ENCODE measurements at regions not wholly inside any gene's neighbourhood (a gene's known extent, or its start where the extent isn't known, plus 50 kb on each side); places are given as distances from the start of the nearest gene placed in this dataset.

DNA sequence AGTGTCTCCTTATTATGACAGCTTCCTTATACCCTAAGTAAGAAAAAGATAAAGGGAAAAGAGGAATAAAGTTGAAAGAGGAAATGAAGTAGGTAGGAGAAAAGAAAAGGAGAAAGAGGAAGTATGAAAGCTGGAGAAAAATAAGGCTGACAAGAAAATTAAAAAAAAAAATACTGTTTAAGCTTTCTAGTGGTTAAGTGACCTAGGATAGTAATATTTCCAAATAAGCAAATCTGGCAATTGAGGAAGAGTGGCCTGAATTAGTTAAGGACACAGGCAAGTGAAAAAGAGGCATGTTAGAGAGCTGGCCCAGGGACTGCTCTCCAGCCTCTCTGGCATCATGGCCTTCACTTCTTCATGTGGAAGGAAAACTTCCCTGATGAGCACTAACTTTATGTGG lies 76.5 kb upstream of the ADGRF1 start:
- DNase-seq (ENCODE audit: low read depth in 2 of 2) = no peak

- DNase-seq (ENCODE audit: low read depth in 2 of 2) = no peak
Observed at GRCh38 chr6:47117314-47117713, 75.2 kb upstream of the ADGRF1 start.

- no peak for DNase-seq (ENCODE audit: low read depth in 2 of 2)
Observed at GRCh38 chr6:47116606-47117005, 74.5 kb upstream of the ADGRF1 start.

DNA sequence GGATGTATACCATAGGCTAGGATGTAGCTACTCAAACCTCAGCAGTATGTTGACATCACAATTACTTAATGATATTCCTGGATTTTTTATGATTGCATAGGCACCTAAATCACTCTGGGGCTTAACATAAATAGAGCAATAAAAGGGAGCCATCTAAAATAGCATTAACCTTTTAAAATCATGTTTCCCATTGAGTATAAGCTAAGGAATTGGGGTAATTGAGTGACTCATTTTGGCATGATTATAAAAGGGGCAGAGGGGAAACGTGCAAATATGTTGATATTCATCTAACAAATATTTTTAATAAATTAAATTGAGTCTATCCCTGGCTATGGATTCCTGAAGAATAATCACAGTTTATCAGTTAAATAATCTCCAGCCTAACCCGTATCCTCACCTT lies 74.0 kb upstream of the ADGRF1 start:
- DNase-seq (ENCODE audit: low read depth in 2 of 2) = no peak

DNA sequence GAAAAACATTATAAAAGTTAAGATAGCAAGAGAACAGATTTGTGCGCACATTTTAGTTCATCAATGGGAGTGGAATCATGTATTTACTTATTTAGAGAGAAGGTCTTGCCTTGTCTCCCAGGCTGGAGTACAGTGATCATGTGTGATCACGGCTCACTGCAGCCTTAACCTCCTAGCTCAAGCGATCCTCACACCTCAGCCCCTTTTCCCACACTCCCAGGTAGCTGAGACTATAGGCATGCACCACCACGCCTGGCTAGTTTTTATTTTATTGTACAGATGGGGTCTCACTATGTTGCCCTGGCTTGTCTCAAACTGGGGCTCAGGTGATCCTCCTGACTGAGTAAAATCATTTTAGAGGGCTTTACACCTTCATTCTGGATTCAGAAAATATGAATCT lies 72.3 kb upstream of the ADGRF1 start:
- no peak for DNase-seq (ENCODE audit: low read depth in 2 of 2)

- DNase-seq (ENCODE audit: low read depth in 2 of 2) = peak in 1 of 2 donors; percentile 44
Observed at GRCh38 chr6:47112317-47112716, 70.2 kb upstream of the ADGRF1 start.

DNA sequence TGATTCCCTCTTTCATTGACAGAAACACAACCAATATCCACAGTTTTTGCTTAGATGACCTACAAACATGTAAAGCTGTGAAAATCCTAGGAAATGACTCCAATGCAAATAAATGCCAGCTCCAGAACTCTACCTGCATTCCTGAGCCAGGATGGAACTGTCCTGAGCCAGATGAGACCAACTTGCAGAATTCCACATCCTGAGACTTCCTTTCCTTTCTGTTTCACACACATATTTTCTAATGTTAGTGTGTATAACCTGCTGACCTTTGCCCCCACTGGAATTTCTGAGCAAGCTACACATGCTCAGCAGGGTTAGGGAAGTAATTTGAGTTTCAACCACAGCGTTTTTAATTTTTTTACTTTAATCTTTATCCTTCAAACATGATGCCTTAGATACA lies 69.6 kb upstream of the ADGRF1 start:
- DNase-seq (ENCODE audit: low read depth in 2 of 2) = peak; percentile 22 to 86

DNA sequence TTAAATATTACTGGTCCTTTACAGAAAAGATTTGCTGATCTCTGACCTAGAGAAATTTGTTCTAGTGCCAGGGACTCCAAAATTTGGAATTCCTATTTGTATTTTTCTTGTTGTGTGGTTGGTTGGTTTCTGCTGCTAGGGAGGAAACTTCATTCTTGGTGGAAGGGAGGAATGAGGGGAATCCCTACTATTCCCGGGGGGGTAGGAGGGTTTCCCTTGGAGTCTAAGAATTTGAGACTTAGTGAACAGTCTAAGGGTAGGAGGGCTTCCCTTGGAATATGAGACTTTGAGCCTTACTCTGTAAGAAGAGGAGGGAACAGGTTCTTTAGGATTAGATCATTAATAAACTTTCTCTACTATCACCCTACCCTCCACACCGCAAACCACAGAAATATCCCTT lies 67.1 kb upstream of the ADGRF1 start:
- no peak for DNase-seq (ENCODE audit: low read depth in 2 of 2)

- no peak for DNase-seq (ENCODE audit: low read depth in 2 of 2)
Observed at GRCh38 chr6:47106721-47107197, 64.6 kb upstream of the ADGRF1 start.

DNA sequence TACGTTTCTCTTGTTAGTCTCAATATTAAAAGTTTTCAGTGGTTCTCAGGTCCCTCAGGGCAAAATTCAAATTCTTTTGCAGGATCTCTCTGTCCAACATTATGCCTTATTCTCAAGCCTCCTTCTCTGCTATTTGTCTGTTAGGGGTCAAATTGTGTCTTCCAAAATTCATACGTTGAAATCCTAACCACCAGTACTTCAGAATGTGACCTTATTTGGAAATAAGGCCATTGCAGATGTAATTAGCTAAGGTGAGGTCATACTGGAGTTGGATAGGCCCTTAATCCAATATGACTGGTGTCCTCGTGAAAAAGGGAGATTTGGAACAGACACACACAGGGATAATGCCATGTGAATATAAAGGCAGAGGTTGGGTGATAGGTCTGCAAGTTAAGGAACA lies 64.1 kb upstream of the ADGRF1 start:
- no peak for DNase-seq (ENCODE audit: low read depth in 2 of 2)

GRCh38 chr6:47105469-47106178 lies 63.5 kb upstream of the ADGRF1 start:
- DNase-seq (ENCODE audit: low read depth in 2 of 2) = no peak

DNA sequence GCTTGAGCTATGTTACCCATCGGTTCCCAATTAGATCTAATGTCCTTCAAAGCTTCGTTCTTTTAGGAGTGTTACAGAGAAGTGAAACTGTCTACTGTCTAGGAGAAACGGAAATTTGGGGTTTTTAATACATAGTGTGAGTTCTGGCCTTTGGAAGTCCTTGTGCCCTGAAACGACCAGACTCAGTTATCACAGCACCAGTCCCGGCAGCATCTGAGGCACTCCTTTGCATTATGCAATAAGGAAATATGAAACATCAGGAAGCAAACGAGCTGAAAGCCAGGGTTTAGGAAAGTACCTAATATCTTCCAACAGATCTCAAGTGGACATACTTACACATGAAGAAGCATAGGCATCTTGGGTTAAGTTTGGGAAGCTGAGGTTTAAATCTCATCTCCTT lies 61.8 kb upstream of the ADGRF1 start:
- peak in 1 of 2 donors; percentile 36 for DNase-seq (ENCODE audit: low read depth in 2 of 2)

GRCh38 chr6:47102331-47102730 lies 60.2 kb upstream of the ADGRF1 start:
- DNase-seq (ENCODE audit: low read depth in 2 of 2) = no peak

DNA sequence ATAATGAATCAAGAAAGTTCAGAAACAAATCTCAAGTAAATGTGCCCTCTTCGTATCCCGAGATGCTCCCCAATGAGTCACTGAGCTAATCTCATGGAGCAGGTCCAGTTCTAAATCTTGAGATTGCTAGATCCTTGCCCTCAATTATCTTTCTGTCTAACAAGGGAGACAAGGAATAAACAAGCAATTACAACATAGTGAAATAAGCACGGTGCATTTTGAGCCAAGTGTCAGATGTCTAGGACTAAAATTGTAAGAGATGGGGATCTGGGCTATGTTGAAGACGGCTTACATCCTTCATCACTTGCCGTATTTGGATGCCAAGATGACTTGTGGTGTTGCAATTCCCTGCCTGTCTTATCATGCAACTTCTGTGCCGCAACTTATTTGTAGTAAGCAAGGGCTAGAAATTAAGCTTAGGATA lies 56.5 kb upstream of the ADGRF1 start:
- no peak for DNase-seq (ENCODE audit: low read depth in 2 of 2)

DNA sequence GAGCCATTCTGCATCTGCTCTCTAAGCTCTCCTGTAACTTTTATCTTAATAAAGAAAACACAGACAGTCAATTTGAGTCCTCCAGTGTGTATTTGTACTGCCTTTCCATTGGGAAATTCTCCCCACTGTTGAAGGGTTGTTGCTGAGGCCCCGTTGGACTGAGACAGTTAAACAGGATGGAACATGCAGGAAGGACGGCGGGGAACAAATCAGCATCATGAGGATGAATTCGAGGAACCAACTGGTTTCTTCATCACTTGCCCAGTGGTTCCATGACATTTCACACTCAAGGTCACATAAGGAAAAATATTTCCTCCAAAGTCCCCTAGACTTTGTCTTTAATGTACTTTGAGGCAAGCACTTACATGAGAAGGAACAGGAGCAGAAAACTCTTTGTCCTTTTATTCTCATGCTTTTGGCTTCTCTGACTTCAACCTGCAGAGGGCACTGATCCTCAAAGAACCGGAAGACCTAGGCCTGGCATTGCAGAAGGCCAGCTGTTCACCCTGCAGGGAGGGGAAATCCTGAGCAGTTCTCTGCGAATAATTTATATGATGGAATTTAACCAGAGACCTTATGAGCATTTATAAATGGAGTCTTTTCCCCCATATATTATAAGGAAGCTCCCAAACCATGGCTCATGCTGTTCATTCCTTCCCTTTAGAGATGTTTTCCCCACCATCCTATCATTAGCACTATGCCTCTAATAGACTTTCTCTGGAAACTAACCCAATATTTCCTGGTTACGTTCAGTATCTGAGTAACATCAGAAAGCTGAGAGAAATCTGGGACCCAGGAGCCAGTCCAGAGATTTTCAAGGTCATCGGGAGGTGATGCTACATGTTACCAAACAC lies 55.2 kb upstream of the ADGRF1 start:
- peak; percentile 74 to 78 for DNase-seq (ENCODE audit: low read depth in 2 of 2)

DNA sequence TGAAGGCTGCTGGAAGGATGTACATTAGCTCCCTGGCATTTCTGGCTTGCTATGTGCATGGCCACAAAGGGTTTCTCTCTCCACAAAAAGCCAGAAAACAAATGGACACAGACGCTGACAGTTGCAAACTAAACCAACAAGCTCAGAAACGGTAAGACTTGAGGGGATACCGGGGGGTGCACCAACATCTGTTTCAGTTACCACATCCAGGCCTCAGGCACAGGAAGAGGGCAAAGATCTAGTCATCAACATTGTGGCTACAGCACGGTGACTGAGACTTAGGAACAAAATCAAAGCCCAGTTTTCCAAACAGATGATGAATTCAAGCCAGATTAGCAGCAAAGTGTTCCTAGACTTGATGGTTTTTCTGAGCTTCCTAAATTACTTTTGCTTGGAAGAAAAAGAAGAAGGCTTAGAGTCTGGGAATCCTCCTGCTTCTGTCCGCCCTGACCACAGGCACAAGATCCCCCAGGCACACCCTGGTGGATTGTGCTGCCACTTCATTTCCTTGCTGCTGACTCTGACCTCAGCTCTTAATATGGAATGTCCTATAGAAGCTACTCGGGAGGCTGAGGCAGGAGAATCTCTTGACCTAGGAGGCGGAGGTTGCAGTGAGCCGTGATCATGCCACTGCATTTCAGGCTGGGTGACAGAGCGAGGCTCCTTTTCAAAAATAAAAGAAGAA lies 54.2 kb upstream of the ADGRF1 start:
- no peak for DNase-seq (ENCODE audit: low read depth in 2 of 2)

DNA sequence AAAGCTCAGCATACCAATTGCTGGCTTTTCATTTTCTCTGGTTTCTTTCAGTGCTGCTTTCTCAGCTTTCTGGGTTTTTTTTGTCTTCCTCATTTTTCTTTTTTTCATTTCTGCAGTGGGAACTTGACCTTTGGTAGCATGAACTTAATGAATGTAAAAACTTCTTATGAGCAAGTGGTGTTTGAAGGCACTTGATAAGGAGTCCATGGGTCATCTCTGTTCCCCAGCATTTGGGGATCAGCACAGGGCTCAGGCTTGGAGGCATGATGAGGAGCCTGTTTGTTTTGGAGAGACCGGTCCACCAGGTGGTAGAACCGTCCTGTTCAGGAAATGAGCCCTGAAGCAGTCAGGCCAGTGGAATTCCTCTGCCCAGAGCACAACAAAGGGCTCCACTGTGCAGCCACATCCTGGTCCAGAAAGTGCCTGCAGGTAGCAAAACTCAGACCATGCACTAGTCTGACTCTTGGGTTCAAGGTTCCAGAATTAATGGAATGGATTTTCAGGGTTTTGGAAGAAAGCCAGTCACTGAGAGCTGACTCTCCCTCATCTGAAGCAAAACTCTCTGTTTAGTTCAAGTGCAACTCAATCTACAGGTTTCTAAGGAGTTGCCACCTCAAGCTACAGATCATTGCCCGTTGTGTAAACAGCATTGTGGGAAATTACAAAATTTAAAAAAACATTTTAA lies 52.3 kb upstream of the ADGRF1 start:
- peak; percentile 52 to 77 for DNase-seq (ENCODE audit: low read depth in 2 of 2)

DNA sequence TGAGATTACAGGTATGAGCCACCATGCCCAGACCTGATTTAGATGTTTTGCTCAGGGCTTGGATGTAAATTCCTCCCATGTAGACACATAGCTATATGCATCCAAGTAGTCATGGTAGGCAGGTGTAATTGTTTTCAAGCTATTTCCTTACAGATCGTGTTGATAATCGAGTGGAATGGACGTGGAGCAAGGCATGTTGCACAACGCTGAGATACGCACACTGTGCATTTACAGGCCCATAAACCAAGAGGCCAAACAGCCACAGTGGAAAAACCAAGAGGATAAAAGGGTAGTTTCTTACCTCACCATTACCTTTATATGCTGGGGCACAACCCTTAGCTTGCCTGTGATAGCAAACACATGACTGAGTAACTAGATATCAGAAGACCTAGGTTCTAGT lies 51.0 kb upstream of the ADGRF1 start:
- DNase-seq (ENCODE audit: low read depth in 2 of 2) = no peak

DNA sequence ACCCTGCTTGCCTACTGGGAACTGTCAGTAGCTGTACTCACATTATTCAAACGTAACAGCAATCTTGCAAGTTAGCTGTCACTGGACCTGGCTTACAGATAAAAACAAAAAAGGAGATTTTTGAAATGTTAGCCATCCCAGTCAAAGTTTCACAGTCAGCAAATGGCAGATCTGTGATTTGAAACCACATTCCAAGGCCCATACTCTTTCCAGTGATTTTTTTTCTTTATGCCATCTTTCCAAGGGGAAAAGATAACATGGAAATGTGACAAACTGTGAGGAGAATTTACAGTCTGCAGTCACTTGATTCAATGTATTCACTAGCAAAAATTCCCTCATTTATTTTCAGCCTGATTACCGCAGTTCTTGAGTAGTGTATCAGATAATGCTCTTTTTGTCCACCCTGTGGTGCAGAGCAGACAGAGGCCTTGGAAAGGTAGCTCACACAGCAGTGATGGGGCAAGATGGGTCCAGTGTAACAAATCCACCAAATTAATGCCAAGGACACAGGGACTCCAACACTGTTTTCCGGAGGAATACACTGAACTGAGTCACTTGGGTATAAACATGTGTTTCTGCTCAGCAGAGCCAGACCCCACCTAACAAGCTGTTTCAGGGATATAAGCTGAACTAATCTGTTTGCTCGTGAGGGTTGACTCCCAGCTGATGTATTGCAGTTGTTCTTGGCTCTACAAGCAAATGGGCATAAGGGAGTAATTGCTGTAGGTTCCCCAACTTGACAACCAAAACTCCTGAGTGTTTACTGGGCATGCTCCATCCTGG lies 49.9 kb upstream of the ADGRF1 start:
- DNase-seq (ENCODE audit: low read depth in 2 of 2) = no peak
